Inflammatory macrophage treated with lipopolysaccharide for 4 hours (primary cell): ENCODE measurements at regions not wholly inside any gene's neighbourhood (a gene's known extent, or its start where the extent isn't known, plus 50 kb on each side); places are given as distances from the start of the nearest gene placed in this dataset.
"Not testable (repeated sequence)": the region's sequence is repeated elsewhere in the genome, so short reads cannot be mapped to it uniquely, and the experiment has no call there.

Source experiments
- DNase-seq: peaks from one replicate; pipeline ENCODE4 v3.0.0-alpha.2; 2020

DNA sequence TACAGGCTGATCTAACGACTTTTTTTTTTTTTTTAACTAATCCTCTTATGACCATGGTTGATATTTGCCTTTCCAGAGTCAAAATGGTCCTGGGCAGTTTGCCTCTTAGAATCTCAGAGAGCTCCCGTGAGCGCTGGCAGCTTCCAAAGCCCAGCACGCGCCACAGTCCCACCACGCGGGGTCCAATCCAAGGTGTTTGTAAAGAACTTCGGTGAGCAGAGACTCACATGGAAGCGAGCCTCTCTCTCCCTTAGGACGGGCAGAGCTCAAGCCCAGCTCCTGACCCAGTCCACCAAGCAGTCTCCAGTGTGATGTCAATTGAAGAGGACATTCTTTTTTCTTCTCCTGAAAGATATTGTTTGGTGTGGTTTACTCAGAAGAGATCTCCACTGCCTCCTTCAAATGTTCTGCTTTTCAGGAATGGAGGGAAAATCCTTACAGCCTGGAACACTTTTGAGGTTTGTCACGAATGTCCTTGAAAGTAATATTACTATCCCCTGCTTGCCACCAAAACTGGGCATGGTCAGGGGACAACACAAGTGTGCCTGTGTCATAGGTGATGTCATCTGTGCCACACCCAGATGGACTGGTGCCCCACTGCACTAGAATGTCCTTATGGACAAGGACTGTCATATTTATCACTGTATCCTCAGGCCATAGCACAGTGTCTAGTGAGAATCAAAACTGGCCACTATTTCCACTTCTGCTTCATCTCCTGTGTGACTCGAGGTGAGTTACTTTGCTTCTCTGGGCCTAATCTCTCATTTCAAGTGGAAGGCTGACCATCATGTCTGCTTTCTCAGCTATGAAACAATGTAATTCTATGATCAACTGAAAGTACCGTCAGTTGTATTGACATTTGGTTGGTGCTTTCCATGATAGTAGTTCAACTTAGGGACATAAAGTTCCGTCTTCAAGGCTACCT lies 97.4 kb upstream of the EDEM3 start:
- peak; percentile 53 for DNase-seq

DNA sequence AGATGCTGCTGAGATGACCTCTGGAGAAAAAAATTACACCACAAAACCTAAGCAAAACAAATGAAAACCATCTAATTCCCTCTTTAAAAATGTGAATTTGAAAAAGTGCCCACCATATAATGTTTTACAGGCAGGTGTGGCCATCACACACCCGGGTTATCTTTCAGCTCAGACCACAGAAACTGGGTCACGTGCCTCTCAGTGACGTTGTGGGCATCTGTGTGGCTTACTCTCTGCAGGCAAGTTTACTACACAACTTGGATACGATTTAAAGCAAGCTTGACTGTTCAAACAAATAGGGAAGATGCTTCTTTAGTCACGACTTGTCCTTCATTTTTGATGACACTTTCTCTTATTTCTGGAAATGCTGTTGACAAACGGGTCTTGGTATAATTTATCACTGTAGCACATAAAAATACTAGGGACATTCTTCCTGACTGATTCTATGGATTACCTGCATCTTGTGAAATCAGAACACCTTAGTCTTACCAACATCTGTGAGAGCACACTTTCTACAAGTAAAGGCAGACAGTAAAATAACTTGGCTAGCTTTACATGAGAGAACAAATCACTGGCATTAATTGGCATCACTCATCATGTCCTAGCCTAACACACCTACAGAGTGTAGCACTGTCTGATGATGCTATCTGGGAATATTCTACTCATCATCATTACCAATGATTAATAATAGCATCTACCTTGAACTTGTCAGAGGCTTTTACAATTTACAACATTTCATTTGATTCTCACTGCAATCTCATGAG lies 89.3 kb upstream of the EDEM3 start:
- no peak for DNase-seq

DNA sequence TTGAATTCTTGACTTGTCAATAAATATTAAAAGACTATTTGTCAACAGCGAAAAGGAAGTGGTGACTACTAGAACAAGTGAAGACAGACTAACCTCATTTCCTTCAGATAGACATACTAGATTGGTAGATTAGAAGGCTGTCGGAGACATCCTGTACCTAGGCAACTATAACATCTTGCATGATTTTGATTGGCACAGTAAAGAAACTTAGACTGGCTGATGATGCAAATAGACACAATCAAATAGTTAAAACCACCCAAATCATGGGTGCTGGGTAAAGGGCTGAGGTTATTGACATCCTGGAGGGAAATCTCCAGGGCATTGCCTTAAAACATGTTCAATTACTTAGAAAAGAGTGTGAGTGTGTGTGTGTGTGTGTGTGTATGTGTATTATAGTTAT lies 85.9 kb upstream of the EDEM3 start:
- no peak for DNase-seq

DNA sequence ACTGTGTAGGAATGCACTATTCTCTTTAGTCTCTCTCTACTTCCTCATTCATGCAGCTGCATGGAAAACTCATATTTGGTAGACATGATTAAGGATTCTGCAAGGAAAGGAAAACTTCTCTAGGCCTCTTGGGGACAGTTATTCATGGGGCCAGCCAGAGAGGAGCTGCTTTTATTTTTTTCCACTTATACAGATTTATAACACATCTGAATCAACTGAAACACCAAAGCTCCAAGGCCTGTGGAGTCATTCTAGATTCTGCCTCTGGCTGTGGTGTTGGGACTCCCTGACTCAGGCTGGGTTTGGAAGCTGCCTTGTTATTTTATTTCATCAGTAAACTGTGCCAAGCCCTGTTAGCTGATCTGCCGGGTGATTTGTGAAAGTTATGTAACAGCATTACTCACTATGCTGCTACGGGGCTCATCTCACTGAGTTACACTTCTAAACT lies 83.9 kb upstream of the EDEM3 start:
- peak; percentile 80 for DNase-seq

DNA sequence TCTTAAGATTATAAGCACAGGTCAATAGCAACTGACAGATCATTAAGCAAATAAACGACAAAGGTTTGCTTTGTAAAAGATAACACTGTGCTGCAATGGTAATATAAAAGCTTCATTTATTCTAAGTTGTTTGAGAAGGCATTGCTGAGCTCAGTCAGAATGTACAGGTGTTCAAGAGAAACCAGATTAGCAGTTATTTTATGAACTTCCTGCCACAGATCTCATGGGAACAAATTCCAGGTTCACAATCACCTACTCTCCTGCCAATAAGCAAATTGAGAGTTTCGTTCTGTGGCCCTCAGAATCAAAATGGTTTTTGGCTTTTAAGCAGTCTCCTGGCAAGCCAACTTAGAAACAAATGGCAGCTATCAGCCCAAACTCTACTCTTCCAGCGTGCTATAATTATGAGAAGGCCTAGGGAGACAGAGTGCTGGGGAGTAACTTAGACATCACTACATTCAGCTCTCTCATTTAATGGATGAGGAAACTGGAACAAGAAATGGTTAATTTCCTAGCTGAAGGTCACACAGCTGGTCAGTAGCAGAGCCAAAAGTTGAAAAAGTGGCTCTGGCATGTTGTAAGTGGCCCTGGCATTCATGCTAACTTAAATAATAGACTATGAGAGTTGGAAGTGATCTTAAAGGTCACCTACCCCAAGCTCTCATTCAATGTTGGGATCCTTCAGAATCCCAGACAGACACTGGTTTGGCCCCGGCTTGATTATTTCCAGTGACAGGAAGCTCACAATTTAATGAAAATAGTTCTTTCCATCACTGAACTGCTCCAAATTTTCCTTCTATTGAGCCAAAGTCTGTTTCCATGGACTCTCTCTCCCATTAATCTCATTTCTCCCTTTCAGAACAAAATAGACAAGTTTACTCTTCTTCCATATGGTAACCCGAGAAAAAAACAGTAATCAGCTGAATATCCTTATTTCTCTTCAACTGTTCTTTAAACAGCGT lies 82.6 kb upstream of the EDEM3 start:
- DNase-seq = no peak

DNA sequence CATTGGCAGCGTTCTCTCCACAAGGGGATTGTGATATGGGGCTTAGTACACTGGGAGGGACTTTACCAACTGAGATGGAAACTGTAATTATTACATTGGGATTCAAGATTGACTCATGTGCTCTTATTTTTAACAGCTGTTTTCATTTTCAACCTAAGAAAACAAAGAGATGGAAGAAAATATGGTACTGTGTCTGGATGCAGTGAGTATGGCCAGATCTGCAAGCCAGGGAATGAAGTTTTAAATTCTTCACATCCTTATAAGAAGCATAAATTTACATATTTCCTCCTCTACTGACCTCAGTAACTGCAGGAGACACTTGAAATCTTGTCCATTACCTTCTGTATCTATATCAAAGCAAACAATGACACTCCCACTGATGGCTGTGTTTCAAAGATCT lies 81.5 kb upstream of the EDEM3 start:
- no peak for DNase-seq

DNA sequence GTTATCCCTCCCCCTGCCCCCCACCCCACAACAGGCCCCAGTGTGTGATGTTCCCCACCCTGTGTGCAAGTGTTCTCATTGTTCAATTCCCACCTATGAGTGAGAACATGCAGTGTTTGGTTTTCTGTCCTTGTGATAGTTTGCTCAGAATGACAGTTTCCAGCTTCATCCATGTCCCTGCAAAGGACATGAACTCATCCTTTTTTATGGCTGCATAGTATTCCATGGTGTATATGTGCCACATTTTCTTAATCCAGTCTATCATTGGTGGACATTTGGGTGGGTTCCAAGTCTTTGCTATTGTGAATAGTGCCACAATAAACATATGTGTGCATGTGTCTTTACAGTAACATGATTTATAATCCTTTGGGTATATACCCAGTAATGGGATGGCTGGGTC lies 79.3 kb upstream of the EDEM3 start:
- DNase-seq = not testable (repeated sequence)

DNA sequence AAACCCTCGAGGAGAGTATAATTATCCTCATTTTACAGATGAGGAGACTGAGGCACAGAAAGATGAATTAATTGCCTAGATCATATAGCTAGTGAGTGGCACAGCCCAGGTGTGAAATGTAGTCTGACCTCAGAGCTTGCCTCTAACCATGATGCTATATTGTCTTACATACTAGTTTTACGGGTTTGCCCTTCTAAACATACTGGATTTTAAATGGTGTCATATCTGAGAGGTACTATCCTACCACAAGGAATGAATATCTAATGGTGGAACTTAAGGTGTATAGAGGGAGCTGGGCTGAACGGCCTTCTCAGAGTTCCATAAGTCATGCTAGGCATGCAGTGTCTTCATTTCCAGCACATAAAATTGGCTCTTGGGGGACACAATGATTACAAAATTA lies 77.9 kb upstream of the EDEM3 start:
- no peak for DNase-seq

DNA sequence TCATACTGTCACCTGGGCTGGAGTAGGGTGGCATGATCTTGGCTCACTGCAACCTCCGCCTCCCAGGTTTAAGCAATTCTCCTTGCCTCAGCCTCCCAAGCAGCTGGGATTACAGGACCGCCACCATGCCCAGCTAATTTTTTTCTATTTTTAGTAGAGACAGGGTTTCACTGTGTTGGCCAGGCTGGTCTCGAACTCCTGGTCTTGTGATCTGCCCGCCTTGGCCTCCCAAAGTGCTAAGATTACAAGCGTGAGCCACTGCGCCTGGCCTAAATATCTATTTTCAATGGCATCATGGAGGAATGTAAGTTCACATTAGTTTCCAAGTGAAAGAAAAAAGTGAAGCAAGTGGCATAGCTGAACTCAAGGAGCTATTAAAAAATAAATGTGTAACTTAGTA lies 74.8 kb upstream of the EDEM3 start:
- DNase-seq = not testable (repeated sequence)

DNA sequence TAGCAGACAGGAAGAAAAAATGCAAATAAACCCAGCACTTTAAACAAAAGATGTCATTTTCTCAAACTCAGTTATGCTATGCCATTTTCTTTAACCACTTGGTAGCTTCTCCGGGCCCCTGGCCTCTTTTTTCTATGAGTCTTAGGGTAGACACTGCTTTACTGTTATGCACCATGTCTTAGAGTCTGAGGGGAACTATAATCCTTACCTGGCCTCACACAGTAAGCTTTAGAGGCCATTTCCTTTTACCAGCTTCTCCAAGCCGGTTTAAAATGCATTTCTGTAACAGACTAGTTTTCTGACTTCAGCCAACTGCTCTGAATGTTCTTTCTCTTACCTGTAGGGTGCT lies 73.7 kb upstream of the EDEM3 start:
- DNase-seq = no peak

DNA sequence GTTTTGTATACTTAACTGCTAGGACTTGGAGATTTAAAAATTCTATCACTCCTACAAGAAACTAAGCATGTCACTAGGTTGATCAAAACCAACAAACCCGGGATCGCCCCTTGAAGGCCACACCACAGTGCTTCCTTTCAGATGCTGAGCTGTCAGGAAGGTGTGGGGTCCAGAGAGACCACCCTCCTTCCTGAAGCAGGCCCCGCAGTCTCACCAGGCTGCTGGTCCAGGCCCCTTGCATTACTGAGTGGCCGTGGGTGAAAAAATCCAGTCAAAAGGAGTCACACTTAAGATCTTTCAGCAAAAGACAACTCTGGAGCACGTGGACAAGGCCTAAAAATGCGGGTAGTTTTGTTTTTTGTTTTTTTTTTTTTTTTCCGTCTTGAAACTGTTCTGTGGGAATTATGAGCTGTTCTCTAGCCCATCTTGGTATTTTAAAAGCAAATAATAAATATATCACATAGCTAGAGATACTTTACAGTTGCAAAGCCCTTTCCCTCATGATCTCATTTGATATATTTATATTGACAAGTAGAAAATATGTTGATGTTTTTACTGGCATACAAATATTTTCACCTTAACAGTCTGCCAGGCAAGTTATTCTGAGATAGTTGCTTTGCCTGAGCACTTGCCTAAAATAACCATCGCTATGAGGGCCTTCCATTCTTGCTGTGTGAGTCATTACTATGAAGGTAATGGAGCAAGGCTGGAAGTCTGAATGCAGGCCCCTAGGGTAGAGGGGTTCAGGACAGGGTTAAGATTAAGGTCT lies 73.1 kb upstream of the EDEM3 start:
- DNase-seq = no peak

DNA sequence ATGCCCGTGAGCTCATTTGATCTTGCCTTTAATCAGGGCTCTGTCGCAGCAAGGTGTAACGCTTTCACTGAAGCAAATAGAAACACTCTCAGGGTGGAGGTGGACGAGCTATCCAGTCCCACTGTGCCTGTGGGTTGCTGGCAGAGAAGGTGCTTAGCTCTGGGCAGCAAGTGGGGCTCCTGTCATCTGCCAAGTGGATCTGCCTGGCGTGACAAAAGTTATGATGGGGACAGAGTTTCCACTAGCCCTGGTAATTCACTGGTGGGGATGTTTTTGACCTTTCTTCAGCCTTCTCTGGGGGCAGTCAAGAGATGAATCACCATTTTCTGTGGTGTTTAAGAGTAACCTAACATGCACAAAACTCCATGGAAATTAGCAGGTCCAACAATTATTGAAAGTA lies 71.3 kb upstream of the EDEM3 start:
- DNase-seq = peak; percentile 25

DNA sequence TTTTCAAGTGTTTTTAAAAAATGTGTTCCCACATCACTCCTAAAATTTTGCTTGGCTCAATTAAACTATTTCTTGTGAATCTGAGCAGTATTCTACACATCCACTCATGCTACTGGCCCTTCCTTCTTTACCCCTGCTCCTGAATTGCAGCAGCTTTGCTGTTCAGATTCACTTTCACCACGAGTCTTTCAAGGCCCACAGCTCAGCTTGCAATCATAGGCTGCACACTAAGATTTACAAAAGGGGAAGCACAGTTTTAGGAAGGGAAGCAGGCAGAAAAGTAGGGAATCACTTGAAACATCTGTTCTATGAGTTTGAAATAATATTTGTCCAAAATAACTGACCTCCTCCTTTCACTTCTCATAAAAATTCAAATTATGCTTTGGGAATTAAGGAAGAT lies 70.9 kb upstream of the EDEM3 start:
- peak; percentile 90 for DNase-seq

DNA sequence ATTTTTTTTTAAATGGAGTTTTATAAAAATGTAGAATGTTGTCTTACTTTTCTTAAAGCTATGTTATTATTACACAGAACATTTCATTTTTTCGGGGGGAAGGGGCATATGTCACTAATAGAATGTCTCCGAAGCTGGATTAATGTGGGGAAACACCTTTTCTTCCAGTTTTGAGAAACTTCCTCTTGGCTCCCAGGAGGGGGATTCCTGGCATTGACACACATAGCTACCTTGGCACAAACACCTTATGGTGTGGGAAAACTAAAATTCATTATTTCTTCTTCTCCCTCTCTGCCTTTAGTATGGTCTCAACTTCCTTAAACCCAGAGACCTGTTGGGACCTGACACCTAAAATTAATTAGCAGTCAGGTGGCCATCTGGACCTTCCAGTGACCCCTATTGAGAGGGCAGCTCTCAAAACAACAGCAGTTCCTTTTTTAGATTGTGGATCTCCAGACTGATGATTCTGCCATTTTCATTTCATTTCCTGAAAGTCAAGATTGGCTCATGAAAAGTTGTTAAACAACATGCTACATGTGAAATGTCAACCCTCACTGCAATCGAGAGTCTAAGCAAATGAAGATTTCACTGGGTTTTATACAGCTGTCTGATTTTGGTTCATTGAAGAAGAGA lies 70.1 kb upstream of the EDEM3 start:
- DNase-seq = peak; percentile 76

DNA sequence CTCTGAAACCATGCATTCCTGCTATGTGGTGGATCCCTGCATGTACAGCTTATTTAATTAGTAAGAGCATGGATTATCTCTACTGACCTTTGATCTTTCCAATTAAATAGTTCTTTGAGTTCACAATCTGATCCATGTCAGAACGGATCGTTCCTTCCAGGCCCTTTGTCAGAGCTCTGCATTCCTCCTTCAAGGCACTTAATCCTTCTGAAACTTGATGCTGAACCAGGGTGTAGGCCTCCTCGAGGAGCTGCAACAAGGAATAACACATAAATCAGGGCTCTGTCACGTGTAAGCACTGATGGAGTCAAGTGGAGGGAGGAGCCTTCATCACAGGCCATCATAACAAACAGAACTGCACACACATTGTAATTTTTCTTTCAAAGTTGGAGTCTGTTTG lies 68.4 kb upstream of the EDEM3 start:
- DNase-seq = no peak

DNA sequence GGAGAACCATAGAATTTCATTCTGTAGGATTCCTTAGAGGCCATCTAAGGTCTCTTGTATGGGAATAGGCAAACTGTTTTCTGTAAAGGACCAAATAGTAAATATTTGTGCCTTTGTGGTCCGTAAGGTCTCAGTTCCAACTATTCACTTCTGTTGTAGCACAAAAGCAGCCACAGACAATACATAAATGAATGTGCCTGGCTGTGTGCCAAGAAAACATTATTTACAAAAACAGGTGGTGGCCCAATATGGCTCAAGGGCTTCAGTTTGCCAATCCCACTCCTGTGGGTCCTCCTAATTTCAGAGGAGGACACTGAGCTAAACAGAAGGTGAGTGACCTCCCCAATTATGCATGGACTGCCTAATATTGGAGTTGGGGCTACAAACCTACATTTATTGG lies 67.6 kb upstream of the EDEM3 start:
- DNase-seq = no peak

DNA sequence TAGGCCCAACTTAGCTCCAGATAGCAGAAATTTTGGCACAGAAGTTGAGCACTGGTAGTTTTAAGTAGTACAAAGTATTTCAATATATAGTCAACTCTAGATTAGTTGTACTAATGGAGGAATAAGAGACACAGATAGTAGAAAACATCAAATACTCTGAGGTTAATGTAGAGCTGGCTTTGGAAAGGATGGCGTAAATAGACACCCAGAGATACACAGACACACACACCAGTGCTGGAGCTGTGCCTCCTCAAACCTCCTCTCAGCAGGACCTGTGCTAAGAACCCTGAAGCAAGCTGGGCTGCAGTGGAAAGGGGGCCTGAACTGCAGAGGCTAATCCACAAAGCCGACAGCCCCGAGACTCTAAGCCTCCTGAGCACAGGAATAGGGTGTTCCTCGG lies 67.0 kb upstream of the EDEM3 start:
- no peak for DNase-seq

DNA sequence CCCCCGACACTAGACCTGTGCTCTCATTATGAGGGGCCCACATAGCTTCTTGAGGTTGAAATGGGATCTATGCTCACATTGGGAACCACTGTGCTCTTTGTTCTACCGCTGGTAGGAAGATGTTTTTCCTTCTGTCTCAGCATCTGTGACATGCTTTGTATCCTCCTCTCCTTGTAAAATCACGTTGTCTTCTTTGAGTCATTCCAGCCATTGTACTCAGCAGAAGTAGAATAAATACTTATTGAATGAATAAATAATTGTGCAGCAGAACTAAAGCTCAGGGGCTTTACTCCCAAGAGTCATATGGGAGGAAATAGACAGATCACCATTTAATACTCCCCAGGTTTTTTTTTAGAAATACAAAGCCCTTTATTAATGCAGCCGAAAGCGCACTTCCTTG lies 66.3 kb upstream of the EDEM3 start:
- DNase-seq = no peak

DNA sequence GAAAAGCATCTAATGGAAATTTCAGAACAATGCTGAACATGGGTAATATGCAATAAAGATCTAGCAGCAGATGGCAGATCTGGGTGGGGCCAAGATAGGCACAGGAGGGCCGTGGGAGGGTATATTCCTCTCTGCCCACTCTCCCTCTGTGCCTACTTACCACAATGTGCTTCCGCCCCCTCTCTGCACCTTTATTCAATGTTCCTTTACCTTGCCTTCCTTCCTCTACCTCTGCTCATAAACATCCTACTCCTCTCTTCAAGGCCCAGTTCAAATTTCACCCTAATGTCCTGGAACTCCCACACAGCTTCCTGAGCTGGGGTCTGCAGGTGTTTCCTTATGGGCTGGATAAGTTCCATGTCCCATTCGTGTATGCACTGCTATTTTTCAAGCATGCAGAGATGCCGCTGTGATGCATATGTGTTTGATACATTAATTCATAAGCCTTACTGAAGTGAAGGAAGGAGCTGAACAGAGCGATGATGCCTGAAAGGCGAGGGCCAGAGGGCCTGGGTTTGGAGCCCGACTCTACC lies 65.6 kb upstream of the EDEM3 start:
- DNase-seq = no peak

DNA sequence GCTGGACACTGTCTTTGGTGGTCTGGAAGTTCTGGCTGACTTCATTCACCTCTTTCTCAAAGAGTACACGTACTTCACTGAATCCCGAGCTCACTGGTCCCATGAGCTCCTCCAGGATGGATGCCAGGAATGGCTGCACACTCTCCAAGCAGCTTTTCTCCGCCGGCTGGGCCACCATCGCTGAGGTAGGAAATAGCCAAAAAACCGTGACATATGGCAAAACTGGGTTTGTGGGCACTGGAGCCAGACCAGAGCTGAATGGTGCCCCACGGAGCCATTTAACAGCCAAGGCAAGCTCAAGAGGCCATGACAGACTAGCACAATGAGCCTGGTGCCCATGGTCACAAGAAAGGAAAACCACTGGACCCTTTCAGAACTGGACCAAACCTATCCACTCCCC lies 64.0 kb upstream of the EDEM3 start:
- no peak for DNase-seq

DNA sequence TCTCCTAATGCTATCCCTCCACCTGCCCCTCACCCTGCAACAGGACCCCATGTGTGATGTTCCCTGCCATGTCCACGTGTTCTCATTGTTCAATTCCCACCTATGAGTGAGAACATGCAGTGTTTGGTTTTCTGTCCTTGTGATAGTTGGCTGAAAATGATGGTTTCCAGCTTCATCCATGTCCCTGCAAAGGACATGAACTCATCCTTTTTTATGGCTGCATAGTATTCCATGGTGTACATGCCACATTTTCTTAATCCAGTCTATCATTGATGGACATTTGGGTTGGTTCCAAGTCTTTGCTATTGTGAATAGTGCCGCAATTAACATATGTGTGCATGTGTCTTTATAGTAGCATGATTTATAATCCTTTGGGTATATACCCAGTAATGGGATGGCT lies 62.3 kb upstream of the EDEM3 start:
- DNase-seq = not testable (repeated sequence)
